ENCODE measurements at regions not wholly inside any gene's neighbourhood (a gene's known extent, or its start where the extent isn't known, plus 50 kb on each side); places are given as distances from the start of the nearest gene placed in this dataset.

- Histone ChIP-seq H3K9me3 (no peaks in the 10 kb centered on the region), H3K27ac (no peak overlapping the region), H3K4me1 (ENCODE audit: control insufficient read depth in 1 of 2, low read depth in 2 of 2) (no peaks in the 10 kb centered on the region), H3K36me3 (no peaks in the 10 kb centered on the region), H3K27me3 (replicated peaks; ENCODE audit: insufficient read depth) (no peaks in the 10 kb centered on the region), H3K4me3 (no peak overlapping the region)
- DNase-seq (ENCODE audit: low spot score) (no peak), ATAC-seq (ENCODE audit: insufficient number of reproducible peaks, low FRiP score, low read depth) (no peak)
- no peak for TF ChIP-seq CTCF (IDR thresholded peaks at IDR 0.05)
These were observed 169.2 kb downstream of the ANXA2 start for GRCh38 chr15:60228619-60229018.

DNA sequence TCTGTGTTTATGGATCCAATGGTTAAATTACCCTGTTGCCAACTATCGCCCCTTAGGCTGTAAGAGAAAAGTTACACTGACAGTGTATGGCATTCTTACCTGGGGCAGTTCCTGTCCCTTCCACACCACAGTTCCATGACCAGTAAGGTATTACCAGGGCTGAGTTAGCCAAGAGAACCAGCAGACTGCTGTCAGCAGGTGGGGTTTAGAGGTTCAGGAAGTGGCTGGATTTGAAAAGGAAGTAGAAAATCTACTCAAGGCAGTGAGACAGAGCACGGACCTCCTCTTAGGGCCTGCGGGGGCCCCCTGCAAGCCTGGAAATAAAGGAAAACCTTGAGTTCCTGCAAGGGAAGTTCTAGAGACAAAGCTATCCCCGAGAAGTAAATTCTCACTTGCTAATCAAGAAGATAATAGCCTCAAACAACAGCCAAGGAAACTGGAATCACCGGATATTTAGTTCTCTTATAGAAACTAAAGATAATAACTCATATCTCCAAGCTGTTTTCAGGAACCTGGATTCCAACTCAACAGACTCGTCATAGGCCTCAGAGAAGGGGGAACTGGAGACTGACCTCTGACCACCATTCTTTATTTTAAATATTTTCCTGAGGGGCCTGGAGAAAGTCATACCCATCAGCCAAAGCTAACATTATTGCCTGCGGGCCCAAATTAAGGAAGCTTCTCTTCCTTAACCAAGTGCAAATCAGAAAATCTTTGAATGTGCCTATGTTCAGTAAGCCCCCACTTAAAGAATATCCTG is 161.7 kb downstream of the ANXA2 start:
- no peak for TF ChIP-seq CTCF (IDR thresholded peaks at IDR 0.05)

DNA sequence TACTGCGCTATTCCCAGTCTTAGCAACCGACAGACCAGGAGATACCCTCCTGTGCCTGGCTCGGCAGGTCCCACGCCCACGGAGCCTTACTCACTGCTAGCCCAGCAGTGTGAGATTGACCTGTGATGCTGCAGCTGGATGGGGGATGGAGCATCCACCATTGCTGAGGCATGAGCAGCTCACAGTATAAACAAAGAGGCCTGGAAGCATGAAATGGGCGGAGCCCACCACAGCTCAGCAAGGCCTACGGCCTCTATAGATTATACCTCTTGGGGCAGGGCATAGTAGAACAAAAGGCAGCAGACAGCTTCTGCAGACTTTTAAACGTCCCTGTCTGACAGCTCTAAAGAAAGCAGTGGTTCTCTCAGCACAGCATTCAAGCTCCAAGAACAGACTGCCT is 160.3 kb downstream of the ANXA2 start:
- DNase-seq (ENCODE audit: low spot score) = no peak
- no peak for TF ChIP-seq CTCF (IDR thresholded peaks at IDR 0.05)
- Histone ChIP-seq H3K27ac (no peak overlapping the region), H3K4me1 (ENCODE audit: control insufficient read depth in 1 of 2, low read depth in 2 of 2) (no peaks in the 10 kb centered on the region), H3K9me3 (no peaks in the 10 kb centered on the region), H3K36me3 (no peaks in the 10 kb centered on the region), H3K27me3 (replicated peaks; ENCODE audit: insufficient read depth) (no peaks in the 10 kb centered on the region), H3K4me3 (no peak overlapping the region)
- no peak for ATAC-seq (ENCODE audit: insufficient number of reproducible peaks, low FRiP score, low read depth)

More for the DNA sequence above, 161.7 kb downstream of the ANXA2 start:
- Histone ChIP-seq H3K4me1 (ENCODE audit: control insufficient read depth in 1 of 2, low read depth in 2 of 2) (no peaks in the 10 kb centered on the region), H3K27me3 (replicated peaks; ENCODE audit: insufficient read depth) (no peaks in the 10 kb centered on the region), H3K9me3 (no peaks in the 10 kb centered on the region), H3K36me3 (no peaks in the 10 kb centered on the region), H3K27ac (no peak overlapping the region), H3K4me3 (no peak overlapping the region)
- ATAC-seq (ENCODE audit: insufficient number of reproducible peaks, low FRiP score, low read depth) = no peak
- DNase-seq (ENCODE audit: low spot score) = no peak

GRCh38 chr15:60243769-60244168 is 154.0 kb downstream of the ANXA2 start:
- no peaks in the 10 kb centered on the region for H3K4me1 ChIP-seq (ENCODE audit: control insufficient read depth in 1 of 2, low read depth in 2 of 2)
- DNase-seq (ENCODE audit: low spot score) (no peak), ATAC-seq (ENCODE audit: insufficient number of reproducible peaks, low FRiP score, low read depth) (no peak)
- H3K9me3 ChIP-seq = no peaks in the 10 kb centered on the region
- no peak for TF ChIP-seq CTCF (IDR thresholded peaks at IDR 0.05)
- H3K4me3 ChIP-seq = no peak overlapping the region
- no peaks in the 10 kb centered on the region for H3K27me3 ChIP-seq (replicated peaks; ENCODE audit: insufficient read depth)
- H3K27ac ChIP-seq = no peak overlapping the region
- H3K36me3 ChIP-seq = no peaks in the 10 kb centered on the region

DNA sequence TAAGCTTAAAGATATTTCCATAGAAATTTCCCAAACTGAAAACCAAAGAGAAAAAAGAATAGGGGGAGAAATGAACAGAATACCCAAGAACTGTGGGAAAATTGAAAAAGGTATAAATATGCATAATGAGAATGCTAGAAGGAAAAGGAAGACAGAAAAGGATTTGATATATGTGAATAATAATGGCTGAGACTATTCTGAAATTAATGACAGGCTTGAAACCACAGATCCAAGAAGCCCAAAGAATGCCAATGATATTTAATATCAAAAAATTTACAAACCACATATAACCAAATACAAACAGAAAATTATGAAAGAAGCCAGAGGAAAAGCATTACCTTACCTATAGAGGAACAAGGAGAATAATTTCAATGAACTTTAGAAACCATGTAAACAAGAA is 153.0 kb downstream of the ANXA2 start:
- no peaks in the 10 kb centered on the region for H3K27me3 ChIP-seq (replicated peaks; ENCODE audit: insufficient read depth)
- H3K9me3 ChIP-seq = no peaks in the 10 kb centered on the region
- H3K36me3 ChIP-seq = no peaks in the 10 kb centered on the region
- TF ChIP-seq CTCF (IDR thresholded peaks at IDR 0.05) = no peak
- H3K4me1 ChIP-seq (ENCODE audit: control insufficient read depth in 1 of 2, low read depth in 2 of 2) = no peaks in the 10 kb centered on the region
- ATAC-seq (ENCODE audit: insufficient number of reproducible peaks, low FRiP score, low read depth) (no peak), DNase-seq (ENCODE audit: low spot score) (no peak)
- H3K27ac ChIP-seq = no peak overlapping the region
- H3K4me3 ChIP-seq = no peak overlapping the region
